IMR-90 (cell line): ENCODE measurements at regions not wholly inside any gene's neighbourhood (a gene's known extent, or its start where the extent isn't known, plus 50 kb on each side); places are given as distances from the start of the nearest gene placed in this dataset.

Experiments
- ATAC-seq: fragments of 200-7000 bp; cut with Tn5 transposase; 2 replicates; pipeline ENCODE4 v1.9.1; 2020; ENCODE audit warnings: low read depth, mild to moderate bottlenecking, moderate library complexity
- BruUV-seq: library from RNA; stranded (reverse); fragments of 400-500 nt; replicated peaks from 2 replicates; lab custom pipeline; 2021; lab: Mats Ljungman, UMichigan
- CTCF ChIA-PET: fragments of 300-600 bp; formaldehyde crosslinking; extraction: SDS; loops from one replicate; lab custom pipeline; 2021; ENCODE audit warnings: antibody characterized with exemption; lab: Yijun Ruan, JAX
- POLR2A ChIA-PET: fragments of 300-600 bp; sonication (Branson Sonifier 250); formaldehyde crosslinking; loops from one replicate; lab custom pipeline; 2022; ENCODE audit warnings: antibody characterized with exemption; ENCODE audit not compliant: unreplicated experiment; lab: Charles Lee
- DNase-seq: peaks from one replicate; pipeline ENCODE4 v3.0.0; 2013
- H2AFZ ChIP-seq: replicated peaks from 2 replicates; pipeline ENCODE3; 2013; ENCODE audit warnings: low read length, mild to moderate bottlenecking; ENCODE audit not compliant: poor library complexity
- H2AK5ac ChIP-seq: 2 replicates; pipeline ENCODE4 v1.6.1; 2013; ENCODE audit warnings: low read depth, low read length, inconsistent platforms
- H2AK9ac ChIP-seq: replicated peaks from 2 replicates; pipeline ENCODE3; 2013; ENCODE audit warnings: mild to moderate bottlenecking, low read depth, low read length, moderate library complexity; ENCODE audit not compliant: poor library complexity
- H2BK120ac ChIP-seq: 2 replicates; pipeline ENCODE4 v1.6.1; 2013; ENCODE audit warnings: low read depth, low read length, inconsistent platforms
- H2BK15ac ChIP-seq: 3 replicates; pipeline ENCODE4 v1.6.1; 2013; ENCODE audit warnings: low read depth, low read length, inconsistent platforms
- H2BK20ac ChIP-seq: 2 replicates; pipeline ENCODE4 v1.6.1; 2013; ENCODE audit warnings: low read depth, mild to moderate bottlenecking, inconsistent platforms, low read length, moderate library complexity
- H2BK5ac ChIP-seq: 2 replicates; pipeline ENCODE4 v1.6.1; 2013; ENCODE audit warnings: mild to moderate bottlenecking, low read depth, low read length, inconsistent platforms; ENCODE audit not compliant: poor library complexity, severe bottlenecking
- H3K14ac ChIP-seq: replicated peaks from 2 replicates; pipeline ENCODE4 v1.6.1; 2013; ENCODE audit warnings: low read depth, low read length, inconsistent platforms
- H3K18ac ChIP-seq: 2 replicates; pipeline ENCODE4 v1.6.1; 2013; ENCODE audit warnings: low read depth, low read length, control low read depth
- H3K23ac ChIP-seq: 2 replicates; pipeline ENCODE4 v1.6.1; 2013; ENCODE audit warnings: low read depth, low read length, inconsistent platforms
- H3K27ac ChIP-seq: 2 replicates; pipeline ENCODE4 v1.5.1; 2013; ENCODE audit warnings: mild to moderate bottlenecking, control low read depth, low read length; ENCODE audit not compliant: insufficient read depth
- H3K27me3 ChIP-seq: 2 replicates; pipeline ENCODE4 v1.6.1; 2013; ENCODE audit warnings: low read length; ENCODE audit not compliant: control insufficient read depth, insufficient read depth
- H3K36me3 ChIP-seq: 2 replicates; pipeline ENCODE4 v1.6.1; 2013; ENCODE audit warnings: low read length, mixed read lengths; ENCODE audit not compliant: control insufficient read depth, insufficient read depth
- H3K4ac ChIP-seq: 2 replicates; pipeline ENCODE4 v1.6.1; 2013; ENCODE audit warnings: low read depth, low read length, inconsistent platforms
- H3K4me1 ChIP-seq: 2 replicates; pipeline ENCODE4 v1.6.1; 2013; ENCODE audit warnings: low read length, mixed read lengths; ENCODE audit not compliant: control insufficient read depth, insufficient read depth
- H3K4me2 ChIP-seq: 2 replicates; pipeline ENCODE4 v1.6.1; 2013; ENCODE audit warnings: low read depth, mild to moderate bottlenecking, control low read depth, low read length, moderate library complexity
- H3K4me3 ChIP-seq: 2 replicates; pipeline ENCODE4 v1.5.1; 2013; ENCODE audit warnings: low read depth, mild to moderate bottlenecking, control low read depth, low read length, moderate library complexity; ENCODE audit not compliant: insufficient read depth
- H3K56ac ChIP-seq: 2 replicates; pipeline ENCODE4 v1.6.1; 2013; ENCODE audit warnings: low read length, inconsistent platforms; ENCODE audit not compliant: insufficient read depth; ENCODE audit errors: extremely low read depth
- H3K79me1 ChIP-seq, 2 experiments: 2 replicates each; pipeline ENCODE4 v1.6.1; 2013; ENCODE audit warnings: low read length in 2 of 2, inconsistent platforms in 1 of 2, low read depth in 1 of 2
- H3K9ac ChIP-seq: 2 replicates; pipeline ENCODE4 v1.6.1; 2013; ENCODE audit warnings: low read depth, low read length, control low read depth
- H3K9me1 ChIP-seq: 2 replicates; pipeline ENCODE4 v1.6.1; 2013; ENCODE audit warnings: low read length, inconsistent platforms; ENCODE audit not compliant: insufficient read depth
- H3K9me3 ChIP-seq: 2 replicates; pipeline ENCODE4 v1.6.1; 2013; ENCODE audit warnings: low read length; ENCODE audit not compliant: control insufficient read depth, insufficient read depth
- H4K20me1 ChIP-seq: 2 replicates; pipeline ENCODE4 v1.6.1; 2013; ENCODE audit warnings: low read length, inconsistent platforms; ENCODE audit not compliant: insufficient read depth
- H4K5ac ChIP-seq: 2 replicates; pipeline ENCODE4 v1.6.1; 2013; ENCODE audit warnings: mild to moderate bottlenecking, low read depth, low read length, control low read depth
- H4K8ac ChIP-seq, 2 experiments: 2 replicates each; pipeline ENCODE4 v1.6.1; 2013; ENCODE audit warnings: low read depth in 2 of 2, low read length in 2 of 2, control low read depth in 1 of 2, inconsistent platforms in 1 of 2
- H4K91ac ChIP-seq: 2 replicates; pipeline ENCODE4 v1.6.1; 2013; ENCODE audit warnings: low read depth, low read length, inconsistent platforms; ENCODE audit not compliant: insufficient read depth
- FOS ChIP-seq: fragments of 150-350 bp; IDR thresholded peaks from 2 replicates; pipeline ENCODE4 v1.6.1; 2016; ENCODE audit warnings: low read depth, low read length
- MAFK ChIP-seq: IDR thresholded peaks from 2 replicates; pipeline ENCODE4 v1.6.1; 2012; ENCODE audit warnings: low read depth, low read length, improper control_type of control experiment
- MAZ ChIP-seq: IDR thresholded peaks from 2 replicates; pipeline ENCODE4 v1.6.1; 2012; ENCODE audit warnings: low read depth, mild to moderate bottlenecking, low read length, improper control_type of control experiment, moderate library complexity, borderline replicate concordance
- MXI1 ChIP-seq: IDR thresholded peaks from 2 replicates; pipeline ENCODE4 v1.6.1; 2012; ENCODE audit warnings: low read depth, mild to moderate bottlenecking, low read length, moderate library complexity, borderline replicate concordance
- NFE2L2 ChIP-seq: fragments of 150-350 bp; IDR thresholded peaks from 2 replicates; pipeline ENCODE4 v1.6.1; 2016; ENCODE audit warnings: low read depth, mild to moderate bottlenecking, low read length
- SMC3 ChIP-seq: fragments of 150-350 bp; IDR thresholded peaks from 2 replicates; pipeline ENCODE4 v1.6.1; 2016; ENCODE audit warnings: low read depth, mild to moderate bottlenecking, antibody characterized with exemption, low read length, moderate library complexity
- dilution Hi-C: fragments of 300-500 bp; cut with HindIII; formaldehyde crosslinking; loops from one replicate; pipeline ENCODE4 v1.14.3; 2018; ENCODE audit warnings: low sequenced_read_pairs; ENCODE audit not compliant: unreplicated experiment
- in situ Hi-C: fragments of 300-500 bp; cut with MboI; formaldehyde crosslinking; loops from 3 replicates; pipeline ENCODE4 v1.14.3; 2019; ENCODE audit warnings: low sequenced_read_pairs, inconsistent platforms, mixed read lengths
- intact Hi-C: fragments of 100-400 bp; cut with micrococcal nuclease; formaldehyde crosslinking; loops from 2 replicates; pipeline ENCODE4 v1.10.0; 2022
- TF ChIP-seq, protein P1 (sequence below): fragments of 150-350 bp; IDR thresholded peaks from 2 replicates; pipeline ENCODE4 v1.6.1; 2016; ENCODE audit warnings: low read depth, mild to moderate bottlenecking, low read length, moderate library complexity, borderline replicate concordance
- TF ChIP-seq, protein P2 (sequence below): conservative IDR thresholded peaks from 2 replicates; pipeline ENCODE4 v1.5.1; 2012; ENCODE audit warnings: mild to moderate bottlenecking, low read depth, low read length, improper control_type of control experiment

- Histone ChIP-seq H4K91ac (no peak overlapping the region), H2BK15ac (no peak overlapping the region), H4K20me1 (no peaks in the 10 kb centered on the region), H3K4ac (no peak overlapping the region), H2BK120ac (no peak overlapping the region), H3K36me3 (no peaks in the 10 kb centered on the region), H3K27ac (no peak overlapping the region), H3K9me1 (no peaks in the 10 kb centered on the region), H3K79me1 (no peaks in the 10 kb centered on the region), H3K56ac (no peak overlapping the region), H3K14ac (no peak overlapping the region), H4K8ac (no peak overlapping the region), H3K9ac (no peak overlapping the region), H3K9me3 (no peaks in the 10 kb centered on the region), H3K27me3 (peaks cover 2% of the 10 kb centered on the region), H3K18ac (no peak overlapping the region), H3K4me1 (no peaks in the 10 kb centered on the region), H2AK5ac (no peak overlapping the region), H2BK5ac (no peak overlapping the region), H3K4me3 (no peak overlapping the region), H2AFZ (no peak overlapping the region), H3K4me2 (no peak overlapping the region), H4K5ac (no peak overlapping the region), H3K23ac (no peak overlapping the region), H2AK9ac (no peak overlapping the region), H2BK20ac (no peak overlapping the region)
- POLR2A ChIA-PET = no interaction called here
- DNase-seq (no peak), ATAC-seq (no peak)
- dilution Hi-C loops = no loop called here
- CTCF ChIA-PET = no interaction called here
- intact Hi-C loops = loop anchor here (10.0 kb wide), 1 partner anchor 227 kb away; no protein-coding TSS in a partner anchor
- BruUV-seq = no TSS peak
- TF ChIP-seq FOS (no peak), MXI1 (no peak), MAZ (no peak), SMC3 (no peak), NFE2L2 (no peak), MAFK (no peak)
- TF ChIP-seq, protein P1, sequence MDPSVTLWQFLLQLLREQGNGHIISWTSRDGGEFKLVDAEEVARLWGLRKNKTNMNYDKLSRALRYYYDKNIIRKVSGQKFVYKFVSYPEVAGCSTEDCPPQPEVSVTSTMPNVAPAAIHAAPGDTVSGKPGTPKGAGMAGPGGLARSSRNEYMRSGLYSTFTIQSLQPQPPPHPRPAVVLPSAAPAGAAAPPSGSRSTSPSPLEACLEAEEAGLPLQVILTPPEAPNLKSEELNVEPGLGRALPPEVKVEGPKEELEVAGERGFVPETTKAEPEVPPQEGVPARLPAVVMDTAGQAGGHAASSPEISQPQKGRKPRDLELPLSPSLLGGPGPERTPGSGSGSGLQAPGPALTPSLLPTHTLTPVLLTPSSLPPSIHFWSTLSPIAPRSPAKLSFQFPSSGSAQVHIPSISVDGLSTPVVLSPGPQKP = no peak
- TF ChIP-seq, protein P2, sequence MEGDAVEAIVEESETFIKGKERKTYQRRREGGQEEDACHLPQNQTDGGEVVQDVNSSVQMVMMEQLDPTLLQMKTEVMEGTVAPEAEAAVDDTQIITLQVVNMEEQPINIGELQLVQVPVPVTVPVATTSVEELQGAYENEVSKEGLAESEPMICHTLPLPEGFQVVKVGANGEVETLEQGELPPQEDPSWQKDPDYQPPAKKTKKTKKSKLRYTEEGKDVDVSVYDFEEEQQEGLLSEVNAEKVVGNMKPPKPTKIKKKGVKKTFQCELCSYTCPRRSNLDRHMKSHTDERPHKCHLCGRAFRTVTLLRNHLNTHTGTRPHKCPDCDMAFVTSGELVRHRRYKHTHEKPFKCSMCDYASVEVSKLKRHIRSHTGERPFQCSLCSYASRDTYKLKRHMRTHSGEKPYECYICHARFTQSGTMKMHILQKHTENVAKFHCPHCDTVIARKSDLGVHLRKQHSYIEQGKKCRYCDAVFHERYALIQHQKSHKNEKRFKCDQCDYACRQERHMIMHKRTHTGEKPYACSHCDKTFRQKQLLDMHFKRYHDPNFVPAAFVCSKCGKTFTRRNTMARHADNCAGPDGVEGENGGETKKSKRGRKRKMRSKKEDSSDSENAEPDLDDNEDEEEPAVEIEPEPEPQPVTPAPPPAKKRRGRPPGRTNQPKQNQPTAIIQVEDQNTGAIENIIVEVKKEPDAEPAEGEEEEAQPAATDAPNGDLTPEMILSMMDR = no peak
- in situ Hi-C loops = no loop called here
Observed at GRCh38 chr4:73348185-73348584, 55.9 kb upstream of the ALB start.
